ENCODE measurements at regions not wholly inside any gene's neighbourhood (a gene's known extent, or its start where the extent isn't known, plus 50 kb on each side); places are given as distances from the start of the nearest gene placed in this dataset.
"Not testable (repeated sequence)": the region's sequence is repeated elsewhere in the genome, so short reads cannot be mapped to it uniquely, and the experiment has no call there.

GRCh38 chr3:195969838-195970776, 61.8 kb upstream of the TNK2 start:
- TF ChIP-seq CTCF, POLR2A (IDR thresholded peaks at IDR 0.05): not testable (repeated sequence)
